GM19372 (cell line): ENCODE measurements at regions not wholly inside any gene's neighbourhood (a gene's known extent, or its start where the extent isn't known, plus 50 kb on each side); places are given as distances from the start of the nearest gene placed in this dataset.
"Not testable (repeated sequence)": the region's sequence is repeated elsewhere in the genome, so short reads cannot be mapped to it uniquely, and the experiment has no call there.

Experiments used
- ATAC-seq: cut with Tn5 transposase; IDR thresholded peaks from one replicate; pipeline ENCODE4 v1.9.1; 2021; ENCODE audit warnings: mild to moderate bottlenecking, low read depth, moderate library complexity; ENCODE audit not compliant: unreplicated experiment

DNA sequence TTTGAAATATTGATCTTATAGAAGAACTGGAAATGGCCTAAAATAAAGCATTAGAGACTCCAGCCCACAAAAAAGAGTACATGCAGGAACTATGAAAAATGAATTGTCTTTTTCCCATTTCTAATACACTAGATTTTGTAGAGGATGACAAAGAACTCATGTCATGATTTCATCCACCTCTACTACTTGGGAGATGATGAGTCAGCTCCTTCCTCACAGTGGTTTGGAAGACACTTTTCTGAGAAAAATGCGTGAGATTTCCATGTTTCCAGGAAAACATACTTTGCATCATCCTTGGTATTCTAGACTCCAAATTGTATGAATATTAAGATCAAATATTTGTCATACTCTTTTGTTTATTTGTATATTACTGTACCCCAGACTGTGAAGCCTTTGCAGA is 500.5 kb downstream of the FAM181B start:
- ATAC-seq = no peak

DNA sequence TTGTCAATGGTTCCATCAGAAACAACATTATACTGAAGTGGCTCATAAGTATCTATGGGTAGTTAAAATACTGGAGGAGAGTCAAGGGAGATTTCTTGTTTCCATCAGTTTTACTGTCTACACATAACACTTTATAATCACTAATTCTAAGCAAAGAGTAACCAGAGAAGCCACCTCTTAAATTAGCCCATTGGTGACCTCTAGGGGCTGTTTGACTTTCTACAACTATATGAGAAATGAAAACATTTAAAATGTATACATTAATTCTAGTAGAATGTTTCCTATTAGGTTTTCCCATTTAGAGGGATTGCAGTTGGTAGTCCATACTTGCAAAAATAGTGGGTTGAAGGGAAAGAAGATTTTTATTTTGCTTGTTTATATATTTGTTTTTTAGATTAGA is 504.3 kb downstream of the FAM181B start:
- no peak for ATAC-seq

DNA sequence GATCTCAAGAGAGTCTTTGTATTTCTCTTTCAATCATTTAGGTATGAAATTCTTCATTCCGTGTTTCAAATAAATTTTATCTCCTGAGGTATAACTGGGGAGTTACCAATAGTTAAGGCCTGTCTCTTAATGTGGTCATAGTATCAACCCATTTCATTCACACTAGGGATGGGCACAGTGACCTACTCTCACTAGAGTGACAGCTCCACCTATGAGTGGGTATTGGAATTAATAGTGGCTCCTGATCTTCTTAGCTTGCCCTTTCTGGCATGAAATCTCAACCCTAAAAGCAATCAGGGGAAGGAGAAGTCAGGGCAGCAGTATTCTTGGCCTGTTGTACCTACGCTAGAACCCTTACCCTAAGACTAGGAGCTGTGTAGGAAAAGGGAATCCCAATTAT is 507.7 kb downstream of the FAM181B start:
- no peak for ATAC-seq

DNA sequence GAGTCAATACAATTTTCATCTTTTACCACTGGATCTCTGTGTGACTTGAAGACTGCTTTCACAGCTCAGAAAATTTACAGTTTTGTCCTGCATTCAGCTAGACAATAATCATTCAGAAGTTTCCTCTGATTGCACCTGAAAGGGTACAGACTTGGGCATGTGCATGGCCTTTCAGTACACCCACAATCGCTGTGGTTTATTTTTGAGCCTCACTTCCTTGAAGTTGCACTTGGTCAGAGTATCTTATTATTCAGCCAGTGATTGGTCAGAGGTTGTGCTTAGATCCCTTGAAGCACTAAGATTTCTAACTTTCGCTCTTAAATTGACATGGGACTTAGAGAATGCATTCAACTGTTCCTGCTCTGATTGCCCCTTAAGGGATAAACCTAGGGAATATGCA is 508.2 kb downstream of the FAM181B start:
- no peak for ATAC-seq

DNA sequence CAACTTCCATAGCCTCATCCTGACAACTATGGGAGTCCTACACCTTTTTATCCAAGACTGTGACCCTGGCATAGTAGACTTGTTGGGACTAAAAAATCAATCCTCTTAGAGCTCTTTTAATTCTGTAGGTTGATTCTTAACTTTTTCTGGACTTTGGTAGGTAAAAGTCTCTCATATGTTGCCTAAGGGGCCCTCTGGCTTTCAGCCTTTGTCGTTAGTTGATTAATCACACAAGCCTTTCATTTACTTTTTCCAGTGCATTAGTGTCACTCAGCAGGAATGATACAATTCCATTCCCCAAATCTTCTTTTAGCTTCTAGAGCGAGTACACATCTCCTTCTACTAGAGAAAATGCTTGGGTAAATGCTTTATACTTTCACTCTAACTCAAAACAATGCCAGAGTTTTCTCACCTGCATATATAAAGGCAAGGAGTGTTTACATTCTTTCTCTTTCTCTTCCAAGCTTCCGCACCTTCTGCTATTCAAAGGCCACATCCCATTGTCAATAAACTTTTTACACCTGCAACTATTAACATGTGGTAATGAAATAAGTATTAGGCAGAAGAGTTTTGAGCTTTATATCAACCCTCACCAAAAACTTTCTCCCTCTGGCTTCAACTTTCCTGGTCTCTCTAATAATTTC is 516.6 kb downstream of the FAM181B start:
- no peak for ATAC-seq

DNA sequence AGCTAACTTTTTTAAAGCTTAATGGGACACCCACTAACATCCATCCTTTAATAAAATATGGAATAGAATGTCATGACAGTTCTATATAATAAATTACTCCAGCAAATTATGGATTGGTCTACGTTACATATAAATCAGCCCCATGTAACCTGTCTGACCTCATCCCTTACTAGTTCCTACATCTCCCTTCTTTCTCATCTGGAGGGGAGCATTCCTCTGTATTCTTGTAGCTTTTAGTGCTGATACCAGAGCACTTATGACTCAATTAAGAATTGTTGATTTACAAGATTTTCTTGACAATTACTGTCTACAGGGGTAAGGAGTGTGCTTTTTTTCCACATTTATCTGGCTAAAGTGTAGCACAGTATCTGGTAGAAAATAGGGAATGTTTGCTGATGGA is 523.7 kb downstream of the FAM181B start:
- no peak for ATAC-seq

DNA sequence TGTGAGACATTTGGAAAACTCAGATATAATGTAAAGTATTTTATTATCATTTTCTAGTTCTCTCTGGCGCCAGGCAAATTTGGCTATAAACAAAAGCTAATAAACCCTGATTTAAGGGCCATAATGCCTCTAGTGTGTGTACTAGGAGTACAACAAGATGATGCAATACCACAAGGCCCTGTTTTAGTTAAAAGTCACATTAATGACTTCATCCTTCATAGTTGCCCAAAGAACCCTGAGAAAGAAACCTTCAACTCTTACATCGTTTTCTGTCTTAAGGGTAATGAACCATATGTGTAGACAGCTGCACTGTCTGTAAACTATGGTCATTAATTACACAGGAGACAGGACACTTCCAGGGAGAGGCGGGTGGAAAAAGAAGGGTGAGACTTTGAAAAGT is 538.4 kb downstream of the FAM181B start:
- no peak for ATAC-seq

DNA sequence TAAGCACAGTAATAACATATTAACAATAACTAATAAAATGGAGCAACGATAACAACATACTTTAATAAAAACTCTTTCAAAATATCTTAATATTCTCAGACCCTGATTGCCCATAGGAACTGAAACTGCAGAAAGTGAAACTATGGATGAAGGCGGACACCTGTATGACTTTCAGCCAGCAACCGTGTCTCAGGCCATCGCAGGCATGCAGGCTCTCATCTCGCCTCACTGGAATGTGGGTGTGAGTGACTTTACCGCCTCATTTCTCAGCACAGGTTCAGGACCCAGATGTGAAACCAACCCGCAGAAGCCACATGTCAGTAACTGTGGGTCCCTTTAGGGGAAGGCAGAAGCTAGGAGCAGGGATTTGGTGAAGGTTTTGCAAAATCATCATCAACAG is 539.1 kb downstream of the FAM181B start:
- ATAC-seq = no peak

DNA sequence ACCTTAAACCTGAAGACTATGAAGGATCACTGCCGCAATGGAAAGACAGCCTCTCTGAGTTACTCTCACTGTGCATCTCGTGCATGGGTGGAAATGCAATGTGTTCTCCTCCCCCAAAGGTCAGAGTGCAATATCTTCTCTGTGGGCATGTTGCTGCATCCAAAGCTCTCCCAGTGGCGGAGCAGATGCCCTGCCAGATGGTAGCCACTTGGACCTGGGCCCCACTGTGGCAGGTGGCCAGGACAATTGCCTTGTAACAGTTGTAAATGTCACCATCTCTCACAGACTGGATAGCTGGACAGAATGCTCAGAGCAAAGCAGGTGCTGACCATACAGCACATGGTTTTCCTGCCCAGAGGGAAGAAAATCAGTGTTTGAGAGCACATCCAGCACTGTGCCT is 542.0 kb downstream of the FAM181B start:
- no peak for ATAC-seq

DNA sequence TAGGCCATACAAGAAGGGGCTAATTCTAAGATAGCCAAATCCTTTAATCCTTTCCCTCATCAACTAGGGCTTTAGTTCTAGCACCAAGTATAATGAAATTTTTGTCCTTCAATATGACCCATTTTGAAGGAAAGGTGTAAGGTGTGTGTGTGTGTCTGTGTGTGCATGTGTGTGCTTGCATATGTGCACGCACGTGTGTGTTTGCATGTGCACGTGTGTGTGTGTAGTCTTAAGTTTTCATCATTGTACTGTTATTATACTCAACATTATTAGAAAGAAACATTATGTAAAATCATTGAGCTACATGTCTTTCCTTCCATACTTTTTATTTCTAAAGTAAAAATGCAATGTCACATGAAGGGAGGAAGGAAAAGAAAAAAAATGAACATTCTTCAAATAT is 547.7 kb downstream of the FAM181B start:
- no peak for ATAC-seq

DNA sequence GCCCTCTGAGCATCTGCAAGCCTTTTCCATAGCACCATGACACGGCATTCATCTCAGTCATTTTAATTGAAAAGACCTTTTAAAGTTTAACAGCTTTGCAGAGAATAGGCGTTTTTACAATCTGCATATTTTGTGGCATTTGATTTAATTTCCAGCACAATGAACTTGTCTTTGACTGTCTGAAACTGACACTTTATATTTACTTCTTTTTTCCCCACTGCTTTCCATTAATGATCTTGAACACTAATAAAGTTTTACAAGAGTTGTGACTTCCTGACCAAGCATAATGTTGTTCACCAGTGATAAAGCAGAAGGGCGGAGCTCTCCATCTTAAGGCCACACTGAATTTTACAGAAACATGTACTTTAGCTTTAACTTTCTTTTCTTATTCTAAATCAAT is 548.7 kb downstream of the FAM181B start:
- ATAC-seq = no peak

DNA sequence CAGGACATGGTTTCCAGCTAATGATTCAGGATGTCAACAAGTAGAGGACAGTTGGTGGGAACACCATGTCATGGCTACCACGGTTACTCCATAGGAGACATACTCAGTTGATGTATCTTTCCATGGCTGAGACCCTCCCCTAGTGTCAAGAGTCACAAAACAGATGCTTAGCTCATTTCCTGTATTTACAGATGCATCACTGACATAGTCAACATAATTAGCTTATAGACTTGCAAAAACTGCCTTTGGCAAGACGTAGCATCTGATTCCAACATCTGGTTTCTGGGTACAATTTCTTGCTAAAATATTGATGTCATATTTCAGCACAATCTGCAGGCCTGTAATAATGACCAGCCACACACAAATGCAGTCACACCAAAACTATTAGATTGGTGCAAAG is 550.3 kb downstream of the FAM181B start:
- no peak for ATAC-seq

DNA sequence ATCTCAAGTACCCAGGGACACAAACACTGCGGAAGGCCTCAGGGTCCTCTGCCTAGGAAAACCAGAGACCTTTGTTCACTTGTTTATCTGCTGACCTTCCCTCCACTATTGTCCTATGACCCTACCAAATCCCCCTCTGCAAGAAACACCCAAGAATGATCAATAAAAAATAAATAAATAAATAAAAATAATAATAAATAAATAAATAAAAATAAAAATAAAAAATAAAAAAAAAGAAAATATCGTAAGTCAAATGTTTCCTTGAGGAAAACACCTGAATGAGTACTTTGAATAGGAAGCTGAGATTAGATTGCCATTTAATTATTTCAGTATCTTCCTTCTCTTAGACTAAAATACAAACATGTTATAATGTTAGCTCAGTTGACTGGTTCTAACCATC is 551.0 kb downstream of the FAM181B start:
- not testable (repeated sequence) for ATAC-seq

DNA sequence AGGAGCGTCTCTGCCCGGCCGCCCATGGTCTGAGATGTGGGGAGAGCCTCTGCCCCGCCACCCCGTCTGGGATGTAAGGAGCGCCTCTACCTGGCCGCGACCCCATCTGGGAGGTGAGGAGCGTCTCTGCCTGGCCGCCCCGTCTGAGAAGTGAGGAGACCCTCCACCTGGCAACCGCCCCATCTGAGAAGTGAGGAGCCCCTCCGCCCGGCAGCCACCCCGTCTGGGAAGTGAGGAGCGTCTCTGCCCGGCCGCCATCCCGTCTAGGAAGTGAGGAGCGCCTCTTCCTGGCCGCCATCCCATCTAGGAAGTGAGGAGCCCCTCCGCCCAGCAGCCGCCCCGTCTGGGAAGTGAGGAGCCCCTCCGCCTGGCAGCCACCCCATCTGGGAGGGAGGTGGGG is 551.9 kb downstream of the FAM181B start:
- not testable (repeated sequence) for ATAC-seq

DNA sequence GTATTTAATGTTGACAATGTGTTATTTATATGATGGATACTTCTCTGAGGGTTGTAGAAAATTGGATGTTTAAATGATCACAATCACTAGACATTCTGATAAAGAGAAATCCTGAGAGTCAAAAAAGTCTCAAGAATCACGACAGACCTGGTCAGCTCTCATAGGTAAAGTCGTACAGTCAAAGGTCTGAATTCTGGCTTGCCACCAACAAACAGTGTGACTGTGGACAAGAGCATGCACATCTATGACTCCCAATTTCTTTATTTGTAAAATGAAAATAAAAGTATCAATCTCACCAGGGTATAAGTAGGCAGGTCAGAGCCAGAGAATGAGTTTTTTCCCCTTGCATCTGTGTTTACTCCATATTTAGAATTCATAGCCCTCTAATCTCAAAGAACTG is 556.7 kb downstream of the FAM181B start:
- no peak for ATAC-seq

DNA sequence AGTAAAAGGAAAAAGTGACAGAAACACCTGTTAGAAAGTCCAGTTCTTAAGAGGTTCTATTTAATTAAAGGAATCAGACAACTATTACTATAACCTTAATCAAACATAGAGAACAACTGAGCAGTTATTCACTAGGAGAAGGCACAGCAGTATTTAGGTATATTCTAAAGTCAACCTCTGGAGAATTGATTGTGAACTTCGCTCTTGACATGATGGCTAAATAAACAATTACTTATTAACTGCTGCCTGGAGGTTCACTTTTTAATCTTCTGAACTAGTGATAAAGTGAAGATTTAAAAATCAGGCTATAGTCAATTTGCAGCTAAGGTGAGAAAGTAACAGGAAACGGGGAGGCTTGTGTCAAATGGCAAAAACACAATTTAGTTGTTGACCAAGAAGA is 557.3 kb downstream of the FAM181B start:
- no peak for ATAC-seq

DNA sequence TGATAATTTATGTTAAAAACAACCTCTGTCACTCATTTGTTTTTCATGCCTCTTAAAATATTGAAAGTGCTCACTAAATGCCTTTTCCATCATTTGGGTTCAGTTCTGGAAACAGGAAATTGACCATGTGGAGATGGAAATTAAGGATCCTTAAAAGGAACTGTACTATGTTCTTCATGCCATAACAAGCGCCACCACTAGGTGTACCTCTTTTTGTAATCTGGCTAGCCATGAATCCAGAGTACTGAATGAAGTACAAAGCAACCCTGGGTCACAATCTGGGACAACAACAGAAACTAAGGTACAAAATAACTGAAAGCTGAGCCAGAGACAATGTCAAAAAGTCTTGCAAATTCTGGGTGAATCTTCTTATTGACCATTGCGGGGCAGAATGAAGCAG is 559.1 kb downstream of the FAM181B start:
- ATAC-seq = no peak

DNA sequence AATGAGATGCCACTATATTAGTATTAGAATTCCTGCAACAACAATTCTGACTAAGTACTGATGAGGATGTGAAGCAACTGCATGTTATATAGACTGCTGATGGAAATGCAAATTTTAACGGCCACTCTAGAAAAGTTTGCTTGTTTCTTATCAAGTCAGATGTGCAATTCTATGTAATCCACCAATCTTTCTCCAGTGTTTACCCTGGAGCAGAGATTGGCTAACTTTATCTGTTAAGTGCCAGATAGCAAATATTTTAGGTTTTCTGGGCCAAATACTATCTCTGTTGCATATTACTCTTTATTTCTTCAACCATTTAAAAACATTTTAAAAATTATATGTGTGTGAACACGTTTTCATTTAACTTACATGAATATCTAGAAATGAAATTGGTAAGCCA is 586.9 kb downstream of the FAM181B start:
- no peak for ATAC-seq

DNA sequence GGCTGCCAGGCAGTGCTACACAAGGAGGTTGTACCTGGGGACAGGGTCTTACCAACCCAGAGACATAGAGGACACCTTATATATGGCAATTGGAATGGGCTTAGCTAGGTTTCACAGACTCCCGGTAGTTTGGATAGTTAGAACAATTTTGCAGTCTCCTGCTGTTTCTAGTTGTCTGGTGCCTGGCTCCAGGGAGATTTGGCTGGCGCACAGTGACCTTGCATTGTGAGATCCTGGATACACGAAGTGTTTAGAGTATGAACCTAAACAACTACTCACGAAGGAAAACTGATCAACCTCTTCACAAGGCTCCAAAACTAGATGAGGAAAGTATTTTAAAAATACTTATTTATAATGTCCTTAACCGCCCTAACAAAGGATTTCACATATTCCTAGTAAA is 614.7 kb downstream of the FAM181B start:
- ATAC-seq = no peak

DNA sequence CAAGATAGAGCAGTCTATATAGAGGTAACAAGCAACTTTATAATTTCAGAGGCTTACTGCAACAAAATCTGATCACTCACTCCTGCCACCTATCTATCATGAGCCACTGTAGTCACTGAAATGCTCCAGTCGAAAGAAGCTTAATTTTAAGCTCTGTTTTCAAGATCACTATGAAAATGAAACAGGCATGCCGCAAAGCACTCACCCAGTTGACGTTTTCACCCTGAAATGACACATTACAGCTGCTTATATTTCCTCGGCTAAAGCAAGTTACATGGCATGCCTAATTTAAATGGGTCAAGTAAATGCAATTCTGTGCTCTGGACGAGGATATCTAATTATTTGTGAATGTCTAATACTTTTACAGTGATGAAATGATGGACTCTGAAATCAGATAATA is 616.3 kb downstream of the FAM181B start:
- no peak for ATAC-seq

DNA sequence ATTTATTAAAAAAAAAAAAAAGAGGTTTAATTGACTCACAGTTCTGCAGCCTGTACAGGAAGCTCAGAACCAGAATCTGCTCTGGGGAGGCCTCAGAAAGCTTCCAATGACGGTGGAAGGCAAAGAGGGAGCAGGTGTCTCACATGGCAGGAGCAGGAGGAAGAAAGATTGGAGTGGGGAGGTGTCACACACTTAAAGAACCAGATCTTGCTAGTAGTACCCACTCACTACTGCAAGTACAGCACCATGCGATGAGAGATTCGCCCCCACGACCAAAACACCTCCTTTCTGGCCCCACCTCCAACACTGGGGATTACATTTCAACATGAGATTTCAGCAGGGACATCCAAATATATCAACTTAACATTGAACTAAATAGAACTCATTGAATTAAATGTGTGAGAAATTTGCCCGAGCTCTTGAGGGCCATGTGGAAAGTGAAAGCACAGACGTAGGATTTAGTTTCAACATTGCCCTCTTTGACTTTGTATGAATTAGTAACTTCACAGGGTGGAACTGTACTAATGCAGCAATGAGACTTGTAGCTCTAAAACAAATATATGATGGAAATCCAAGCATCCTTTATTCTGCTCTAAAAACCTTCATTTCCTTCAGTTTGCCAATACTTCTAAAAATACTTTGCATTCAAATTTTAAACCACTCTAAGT is 628.2 kb downstream of the FAM181B start:
- ATAC-seq = no peak

DNA sequence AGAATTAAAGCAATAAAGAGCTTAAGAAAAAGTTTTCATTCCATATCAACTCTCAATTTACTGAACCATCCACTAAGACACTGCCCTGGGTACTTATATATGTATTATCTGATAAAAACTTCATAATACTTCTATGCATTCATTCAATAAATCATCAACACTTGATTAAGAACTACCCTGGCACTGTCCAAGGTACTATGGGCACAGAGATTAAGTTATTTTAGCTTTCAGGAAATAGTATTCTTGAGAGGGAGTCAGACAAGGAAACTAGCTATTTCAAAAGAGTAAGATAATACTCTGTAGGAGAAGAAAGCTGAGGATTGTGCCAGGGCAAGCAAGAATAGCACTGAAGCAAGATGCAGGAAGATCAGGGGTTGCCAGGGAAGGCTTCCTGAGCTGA is 640.8 kb downstream of the FAM181B start:
- ATAC-seq = no peak

DNA sequence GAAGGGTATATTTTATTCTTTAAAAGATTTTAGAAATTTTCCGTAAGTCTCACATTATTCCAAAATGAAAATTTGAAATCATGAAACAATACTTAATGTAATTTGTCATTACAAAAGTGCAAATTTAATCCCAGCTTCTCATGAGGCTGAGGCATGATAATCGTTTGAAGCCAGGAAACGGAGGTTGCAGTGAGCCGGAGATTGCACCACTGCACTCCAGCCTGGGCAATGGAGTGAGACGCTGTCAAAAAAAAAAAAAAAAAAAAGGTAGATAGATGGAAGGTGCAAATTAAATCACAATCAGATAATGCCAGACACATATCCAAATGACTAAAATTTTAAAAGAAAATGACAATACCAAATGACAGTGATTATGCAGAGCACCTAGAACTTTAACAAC is 644.2 kb downstream of the FAM181B start:
- no peak for ATAC-seq
